Panc1 (cell line): ENCODE measurements at regions not wholly inside any gene's neighbourhood (a gene's known extent, or its start where the extent isn't known, plus 50 kb on each side); places are given as distances from the start of the nearest gene placed in this dataset.

Experiments used
- ATAC-seq: fragments of 200-7000 bp; cut with Tn5 transposase; 2 replicates; pipeline ENCODE4 v1.9.1; 2020; ENCODE audit warnings: mild to moderate bottlenecking, moderate library complexity
- BruUV-seq: library from RNA; stranded (reverse); fragments of 400-500 nt; replicated peaks from 2 replicates; lab custom pipeline; 2021; lab: Mats Ljungman, UMichigan
- CTCF ChIA-PET: fragments of 300-600 bp; sonication (Branson Sonifier 250); formaldehyde crosslinking; loops from one replicate; lab custom pipeline; 2022; ENCODE audit warnings: antibody characterized with exemption; lab: Charles Lee
- POLR2A ChIA-PET: fragments of 300-600 bp; sonication (Branson Sonifier 250); formaldehyde crosslinking; loops from one replicate; lab custom pipeline; 2022; ENCODE audit warnings: antibody characterized with exemption; lab: Charles Lee
- DNase-seq: peaks from one replicate; pipeline ENCODE4 v3.0.0-alpha.2; 2010; ENCODE audit warnings: low read depth, low spot score
- H3K27ac ChIP-seq: 2 replicates; pipeline ENCODE4 v1.5.1; 2011; ENCODE audit warnings: mild to moderate bottlenecking, low read length, inconsistent platforms
- H3K27me3 ChIP-seq: fragments of 200-500 bp; sonication (Bioruptor generic); 2 replicates; pipeline ENCODE4 v1.6.0; 2014; ENCODE audit warnings: low read length, inconsistent platforms; ENCODE audit not compliant: control insufficient read depth, insufficient read depth
- H3K36me3 ChIP-seq: fragments of 200-500 bp; sonication (Bioruptor generic); 2 replicates; pipeline ENCODE4 v1.5.1; 2014; ENCODE audit warnings: inconsistent platforms, mild to moderate bottlenecking, low read length, moderate library complexity; ENCODE audit not compliant: control insufficient read depth, insufficient read depth
- H3K4me1 ChIP-seq: 2 replicates; pipeline ENCODE4 v1.5.1; 2011; ENCODE audit warnings: inconsistent platforms, mild to moderate bottlenecking, low read length, moderate library complexity; ENCODE audit not compliant: control insufficient read depth, insufficient read depth
- H3K4me3 ChIP-seq, 2 experiments: 2 replicates each; pipeline ENCODE4 v1.5.1; 2011 to 2012; ENCODE audit warnings: low read depth in 2 of 2, low read length in 2 of 2, mild to moderate bottlenecking in 2 of 2, inconsistent platforms in 1 of 2, moderate library complexity in 1 of 2
- H3K9me3 ChIP-seq: fragments of 200-500 bp; sonication (Bioruptor generic); 2 replicates; pipeline ENCODE4 v1.5.1; 2014; ENCODE audit warnings: low read depth, mild to moderate bottlenecking, inconsistent platforms, low read length, moderate library complexity; ENCODE audit not compliant: control insufficient read depth, insufficient read depth
- POLR2AphosphoS5 ChIP-seq: IDR thresholded peaks from 2 replicates; pipeline ENCODE4 v1.6.1; 2012; ENCODE audit warnings: mild to moderate bottlenecking, low read depth, low read length, moderate library complexity
- SIN3A ChIP-seq: IDR thresholded peaks from 2 replicates; pipeline ENCODE4 v1.6.1; 2012; ENCODE audit warnings: low read depth, mild to moderate bottlenecking, low read length, moderate library complexity, borderline replicate concordance; ENCODE audit not compliant: insufficient read depth
- TCF7L2 ChIP-seq: IDR thresholded peaks from 2 replicates; pipeline ENCODE4 v1.6.1; 2011; ENCODE audit warnings: mild to moderate bottlenecking, low read depth, low read length, inconsistent platforms
- in situ Hi-C: cut with HindIII; loops from 2 replicates; pipeline ENCODE4 v1.10.0; 2016; ENCODE audit warnings: low sequenced_read_pairs, low pct_unique_long_range_greater_than_20kb
- intact Hi-C: fragments of 100-400 bp; cut with micrococcal nuclease; formaldehyde crosslinking; loops from one replicate; pipeline ENCODE4 v1.10.0; 2022; ENCODE audit not compliant: unreplicated experiment
- TF ChIP-seq, protein P1 (sequence below), 2 experiments: IDR thresholded peaks; 2 replicates each; pipeline ENCODE4 v1.6.1; 2011 to 2012; ENCODE audit warnings: low read depth in 2 of 2, control low read depth in 1 of 2, low read length in 1 of 2, mild to moderate bottlenecking in 1 of 2, moderate library complexity in 1 of 2; ENCODE audit not compliant: insufficient read depth in 1 of 2
- TF ChIP-seq, protein P2 (sequence below): fragments of 450-650 bp; IDR thresholded peaks from 2 replicates; pipeline ENCODE4 v1.5.1; 2017; ENCODE audit warnings: mild to moderate bottlenecking

GRCh38 chr2:211159972-211160371 lies 603.6 kb downstream of the CPS1 start:
- TF ChIP-seq TCF7L2 (no peak), SIN3A (no peak), POLR2AphosphoS5 (no peak)
- TF ChIP-seq, protein P1, sequence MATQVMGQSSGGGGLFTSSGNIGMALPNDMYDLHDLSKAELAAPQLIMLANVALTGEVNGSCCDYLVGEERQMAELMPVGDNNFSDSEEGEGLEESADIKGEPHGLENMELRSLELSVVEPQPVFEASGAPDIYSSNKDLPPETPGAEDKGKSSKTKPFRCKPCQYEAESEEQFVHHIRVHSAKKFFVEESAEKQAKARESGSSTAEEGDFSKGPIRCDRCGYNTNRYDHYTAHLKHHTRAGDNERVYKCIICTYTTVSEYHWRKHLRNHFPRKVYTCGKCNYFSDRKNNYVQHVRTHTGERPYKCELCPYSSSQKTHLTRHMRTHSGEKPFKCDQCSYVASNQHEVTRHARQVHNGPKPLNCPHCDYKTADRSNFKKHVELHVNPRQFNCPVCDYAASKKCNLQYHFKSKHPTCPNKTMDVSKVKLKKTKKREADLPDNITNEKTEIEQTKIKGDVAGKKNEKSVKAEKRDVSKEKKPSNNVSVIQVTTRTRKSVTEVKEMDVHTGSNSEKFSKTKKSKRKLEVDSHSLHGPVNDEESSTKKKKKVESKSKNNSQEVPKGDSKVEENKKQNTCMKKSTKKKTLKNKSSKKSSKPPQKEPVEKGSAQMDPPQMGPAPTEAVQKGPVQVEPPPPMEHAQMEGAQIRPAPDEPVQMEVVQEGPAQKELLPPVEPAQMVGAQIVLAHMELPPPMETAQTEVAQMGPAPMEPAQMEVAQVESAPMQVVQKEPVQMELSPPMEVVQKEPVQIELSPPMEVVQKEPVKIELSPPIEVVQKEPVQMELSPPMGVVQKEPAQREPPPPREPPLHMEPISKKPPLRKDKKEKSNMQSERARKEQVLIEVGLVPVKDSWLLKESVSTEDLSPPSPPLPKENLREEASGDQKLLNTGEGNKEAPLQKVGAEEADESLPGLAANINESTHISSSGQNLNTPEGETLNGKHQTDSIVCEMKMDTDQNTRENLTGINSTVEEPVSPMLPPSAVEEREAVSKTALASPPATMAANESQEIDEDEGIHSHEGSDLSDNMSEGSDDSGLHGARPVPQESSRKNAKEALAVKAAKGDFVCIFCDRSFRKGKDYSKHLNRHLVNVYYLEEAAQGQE (IDR thresholded peaks at IDR 0.05; ENCODE audit: insufficient read depth in 1 of 2, low read depth in 2 of 2, low read length in 1 of 2), result no peak
- TF ChIP-seq, protein P2, sequence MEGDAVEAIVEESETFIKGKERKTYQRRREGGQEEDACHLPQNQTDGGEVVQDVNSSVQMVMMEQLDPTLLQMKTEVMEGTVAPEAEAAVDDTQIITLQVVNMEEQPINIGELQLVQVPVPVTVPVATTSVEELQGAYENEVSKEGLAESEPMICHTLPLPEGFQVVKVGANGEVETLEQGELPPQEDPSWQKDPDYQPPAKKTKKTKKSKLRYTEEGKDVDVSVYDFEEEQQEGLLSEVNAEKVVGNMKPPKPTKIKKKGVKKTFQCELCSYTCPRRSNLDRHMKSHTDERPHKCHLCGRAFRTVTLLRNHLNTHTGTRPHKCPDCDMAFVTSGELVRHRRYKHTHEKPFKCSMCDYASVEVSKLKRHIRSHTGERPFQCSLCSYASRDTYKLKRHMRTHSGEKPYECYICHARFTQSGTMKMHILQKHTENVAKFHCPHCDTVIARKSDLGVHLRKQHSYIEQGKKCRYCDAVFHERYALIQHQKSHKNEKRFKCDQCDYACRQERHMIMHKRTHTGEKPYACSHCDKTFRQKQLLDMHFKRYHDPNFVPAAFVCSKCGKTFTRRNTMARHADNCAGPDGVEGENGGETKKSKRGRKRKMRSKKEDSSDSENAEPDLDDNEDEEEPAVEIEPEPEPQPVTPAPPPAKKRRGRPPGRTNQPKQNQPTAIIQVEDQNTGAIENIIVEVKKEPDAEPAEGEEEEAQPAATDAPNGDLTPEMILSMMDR, result no peak
- in situ Hi-C loops, result no loop called here
- no peak overlapping the region for H3K4me3 ChIP-seq
- no peaks in the 10 kb centered on the region for H3K4me1 ChIP-seq
- H3K27me3 ChIP-seq, result no peaks in the 10 kb centered on the region
- no peaks in the 10 kb centered on the region for H3K9me3 ChIP-seq
- H3K36me3 ChIP-seq, result no peaks in the 10 kb centered on the region
- DNase-seq, result no peak
- H3K27ac ChIP-seq, result no peak overlapping the region
- BruUV-seq, result no TSS peak
- intact Hi-C loops, result loop anchor here (5.0 kb wide), 2 partner anchors 73 to 543 kb away; no protein-coding TSS in a partner anchor
- ChIA-PET CTCF (no interaction called here), POLR2A (no interaction called here)
- no peak for ATAC-seq

DNA sequence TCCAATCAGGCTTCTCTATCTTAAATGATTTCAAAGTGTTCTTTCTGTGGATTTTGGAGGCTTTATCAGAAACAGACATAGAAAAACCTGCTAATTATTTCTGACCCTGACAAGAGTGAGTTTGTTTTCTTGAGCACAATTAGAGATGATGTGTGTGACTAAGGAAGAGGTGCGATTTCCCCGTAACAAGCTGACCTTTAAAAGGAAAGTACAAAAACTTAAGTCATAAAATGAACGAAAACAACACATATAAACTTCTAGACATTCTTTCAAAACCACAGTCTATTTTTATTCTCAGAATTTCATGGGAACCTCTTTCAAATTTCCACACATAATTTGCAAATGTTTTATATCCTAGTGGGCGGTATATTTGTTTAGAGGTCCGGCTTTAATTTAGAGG lies 604.8 kb downstream of the CPS1 start:
- ATAC-seq (no peak), DNase-seq (no peak)
- no peak overlapping the region for H3K27ac ChIP-seq
- no TSS peak for BruUV-seq
- in situ Hi-C loops, result no loop called here
- intact Hi-C loops, result no loop called here
- H3K4me1 ChIP-seq, result no peaks in the 10 kb centered on the region
- TF ChIP-seq, protein P2, result no peak
- no peak for TF ChIP-seq SIN3A
- TF ChIP-seq, protein P1 (IDR thresholded peaks at IDR 0.05; ENCODE audit: insufficient read depth in 1 of 2, low read depth in 2 of 2, low read length in 1 of 2), result no peak
- TF ChIP-seq TCF7L2, result no peak
- TF ChIP-seq POLR2AphosphoS5, result no peak
- H3K36me3 ChIP-seq, result no peaks in the 10 kb centered on the region
- H3K9me3 ChIP-seq, result no peaks in the 10 kb centered on the region
- ChIA-PET POLR2A (no interaction called here), CTCF (no interaction called here)
- H3K27me3 ChIP-seq, result no peaks in the 10 kb centered on the region
- no peak overlapping the region for H3K4me3 ChIP-seq
